ENCODE measurements at regions not wholly inside any gene's neighbourhood (a gene's known extent, or its start where the extent isn't known, plus 50 kb on each side); places are given as distances from the start of the nearest gene placed in this dataset.

- Histone ChIP-seq H3K4me3 (ENCODE audit: insufficient read depth, low read depth, low read length) (no peak overlapping the region), H3K9me3 (ENCODE audit: insufficient read depth, low read depth, low read length) (no peaks in the 10 kb centered on the region), H4K20me1 (ENCODE audit: insufficient read depth, low read length) (no peaks in the 10 kb centered on the region), H2AFZ (ENCODE audit: low read depth, low read length) (no peak overlapping the region), H3K4me2 (ENCODE audit: low read length) (no peak overlapping the region), H3K9ac (ENCODE audit: low read length) (no peak overlapping the region), H3K79me2 (ENCODE audit: insufficient read depth, low read length) (no peaks in the 10 kb centered on the region), H3K36me3 (ENCODE audit: insufficient read depth, low read length) (no peaks in the 10 kb centered on the region), H3K27ac (ENCODE audit: low read depth, low read length) (no peak overlapping the region), H3K4me1 (ENCODE audit: insufficient read depth, low read length) (peaks cover 20% of the 10 kb centered on the region), H3K27me3 (ENCODE audit: insufficient read depth, low read length) (no peaks in the 10 kb centered on the region)
- FAIRE-seq (no peak), DNase-seq (ENCODE audit: low read depth) (no peak)
- TF ChIP-seq EZH2 (IDR thresholded peaks at IDR 0.05; ENCODE audit: insufficient read depth, low read length) (no peak), CTCF (IDR thresholded peaks at IDR 0.05; ENCODE audit: insufficient read depth, low read depth, low read length) (no peak)
- no peaks in the 10 kb centered on the region for H3K36me3 Mint-ChIP-seq (ENCODE audit: low read depth, unreplicated experiment)
- H3K27me3 Mint-ChIP-seq (ENCODE audit: low read depth, unreplicated experiment), result peaks cover 3% of the 10 kb centered on the region
- H3K9me3 Mint-ChIP-seq (ENCODE audit: unreplicated experiment), result peaks cover 4% of the 10 kb centered on the region
- peaks cover 8% of the 10 kb centered on the region for H3K4me1 Mint-ChIP-seq (ENCODE audit: low read depth, unreplicated experiment)
- no peak overlapping the region for H3K4me3 Mint-ChIP-seq (ENCODE audit: unreplicated experiment)
- no peak overlapping the region for H3K27ac Mint-ChIP-seq (ENCODE audit: unreplicated experiment)
These were observed 116.3 kb upstream of the CXCR4 start for GRCh38 chr2:136234261-136234660.

- Mint-ChIP-seq H3K36me3 (ENCODE audit: low read depth, unreplicated experiment) (no peaks in the 10 kb centered on the region), H3K27ac (ENCODE audit: unreplicated experiment) (no peak overlapping the region), H3K9me3 (ENCODE audit: unreplicated experiment) (peaks cover 7% of the 10 kb centered on the region), H3K4me1 (ENCODE audit: low read depth, unreplicated experiment) (peaks cover 6% of the 10 kb centered on the region), H3K27me3 (ENCODE audit: low read depth, unreplicated experiment) (peaks cover 3% of the 10 kb centered on the region), H3K4me3 (ENCODE audit: unreplicated experiment) (no peak overlapping the region)
- no peaks in the 10 kb centered on the region for H3K9me3 ChIP-seq (ENCODE audit: insufficient read depth, low read depth, low read length)
- H3K36me3 ChIP-seq (ENCODE audit: insufficient read depth, low read length), result no peaks in the 10 kb centered on the region
- H4K20me1 ChIP-seq (ENCODE audit: insufficient read depth, low read length), result no peaks in the 10 kb centered on the region
- FAIRE-seq (no peak), DNase-seq (ENCODE audit: low read depth) (no peak)
- H3K4me3 ChIP-seq (ENCODE audit: insufficient read depth, low read depth, low read length), result no peak overlapping the region
- H3K27ac ChIP-seq (ENCODE audit: low read depth, low read length), result no peak overlapping the region
- H3K4me2 ChIP-seq (ENCODE audit: low read length), result no peak overlapping the region
- H3K4me1 ChIP-seq (ENCODE audit: insufficient read depth, low read length), result peaks cover 14% of the 10 kb centered on the region
- no peak overlapping the region for H3K9ac ChIP-seq (ENCODE audit: low read length)
- H3K79me2 ChIP-seq (ENCODE audit: insufficient read depth, low read length), result no peaks in the 10 kb centered on the region
- TF ChIP-seq CTCF (IDR thresholded peaks at IDR 0.05; ENCODE audit: insufficient read depth, low read depth, low read length), result no peak
- no peak for TF ChIP-seq EZH2 (IDR thresholded peaks at IDR 0.05; ENCODE audit: insufficient read depth, low read length)
- H3K27me3 ChIP-seq (ENCODE audit: insufficient read depth, low read length), result no peaks in the 10 kb centered on the region
- H2AFZ ChIP-seq (ENCODE audit: low read depth, low read length), result no peak overlapping the region
These were observed 115.3 kb upstream of the CXCR4 start for GRCh38 chr2:136233298-136233697.

GRCh38 chr2:136232456-136233172, 114.7 kb upstream of the CXCR4 start:
- Histone ChIP-seq H3K36me3 (ENCODE audit: insufficient read depth, low read length) (no peaks in the 10 kb centered on the region), H3K9me3 (ENCODE audit: insufficient read depth, low read depth, low read length) (no peaks in the 10 kb centered on the region), H3K27me3 (ENCODE audit: insufficient read depth, low read length) (no peaks in the 10 kb centered on the region), H3K4me3 (ENCODE audit: insufficient read depth, low read depth, low read length) (no peak overlapping the region), H3K27ac (ENCODE audit: low read depth, low read length) (no peak overlapping the region), H3K9ac (ENCODE audit: low read length) (no peak overlapping the region), H3K4me2 (ENCODE audit: low read length) (no peak overlapping the region), H4K20me1 (ENCODE audit: insufficient read depth, low read length) (no peaks in the 10 kb centered on the region), H2AFZ (ENCODE audit: low read depth, low read length) (no peak overlapping the region), H3K79me2 (ENCODE audit: insufficient read depth, low read length) (no peaks in the 10 kb centered on the region), H3K4me1 (ENCODE audit: insufficient read depth, low read length) (peaks cover 11% of the 10 kb centered on the region)
- Mint-ChIP-seq H3K27me3 (ENCODE audit: low read depth, unreplicated experiment) (peaks cover 3% of the 10 kb centered on the region), H3K9me3 (ENCODE audit: unreplicated experiment) (peaks cover 7% of the 10 kb centered on the region), H3K36me3 (ENCODE audit: low read depth, unreplicated experiment) (no peaks in the 10 kb centered on the region), H3K4me3 (ENCODE audit: unreplicated experiment) (no peak overlapping the region), H3K27ac (ENCODE audit: unreplicated experiment) (no peak overlapping the region), H3K4me1 (ENCODE audit: low read depth, unreplicated experiment) (peaks cover 6% of the 10 kb centered on the region)
- FAIRE-seq (no peak), DNase-seq (ENCODE audit: low read depth) (no peak)
- TF ChIP-seq CTCF (IDR thresholded peaks at IDR 0.05; ENCODE audit: insufficient read depth, low read depth, low read length), result no peak
- TF ChIP-seq EZH2 (IDR thresholded peaks at IDR 0.05; ENCODE audit: insufficient read depth, low read length), result no peak
